ENCODE measurements at regions not wholly inside any gene's neighbourhood (a gene's known extent, or its start where the extent isn't known, plus 50 kb on each side); places are given as distances from the start of the nearest gene placed in this dataset.
"Not testable (repeated sequence)": the region's sequence is repeated elsewhere in the genome, so short reads cannot be mapped to it uniquely, and the experiment has no call there.

DNA sequence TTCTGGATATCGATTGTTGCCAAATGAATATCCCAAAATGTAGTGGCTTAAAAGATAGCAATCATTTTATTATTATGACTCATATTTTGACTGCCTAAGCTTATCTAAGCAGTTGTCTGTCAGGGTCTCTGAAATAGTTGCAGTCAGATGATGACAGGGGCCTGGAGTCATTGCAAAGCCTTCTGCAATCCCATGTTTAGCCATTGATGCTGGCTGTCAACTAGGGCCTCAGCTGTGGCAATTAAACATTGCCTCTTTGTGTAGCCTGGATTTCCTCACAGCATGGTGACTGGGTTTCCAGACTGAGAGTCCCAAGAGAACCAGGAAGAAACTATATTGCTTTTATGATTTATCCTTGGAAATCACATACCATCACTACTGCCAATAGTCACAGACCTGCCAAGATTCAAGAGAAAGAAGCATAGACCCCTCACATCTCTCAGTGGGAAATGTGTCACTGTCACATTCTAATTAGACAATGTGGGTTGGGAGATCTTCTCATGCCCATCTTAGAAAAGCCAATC lies 227.3 kb upstream of the NOCT start:
- no peaks in the 10 kb centered on the region for H3K27me3 ChIP-seq (ENCODE audit: insufficient read depth, low read length, poor library complexity, severe bottlenecking)
- TF ChIP-seq EZH2phosphoT487 (IDR thresholded peaks at IDR 0.05; ENCODE audit: borderline replicate concordance) (no peak), CTCF (conservative IDR thresholded peaks at IDR 0.05; ENCODE audit: low read length) (no peak)
- no peaks in the 10 kb centered on the region for H4K20me1 ChIP-seq (ENCODE audit: insufficient read depth, low read length, poor library complexity, severe bottlenecking)
- no peak overlapping the region for H2AFZ ChIP-seq (ENCODE audit: low read length)
- H3K4me1 ChIP-seq (ENCODE audit: insufficient read depth, low read length, poor library complexity, severe bottlenecking): peaks cover 15% of the 10 kb centered on the region
- H3F3A ChIP-seq (ENCODE audit: low read depth): no peaks in the 10 kb centered on the region
- no peak overlapping the region for H3K4me2 ChIP-seq (ENCODE audit: low read depth, low read length, poor library complexity, severe bottlenecking)
- no peaks in the 10 kb centered on the region for H3K9me2 ChIP-seq (replicated peaks; ENCODE audit: low read depth, low read length)
- no peaks in the 10 kb centered on the region for H3K36me3 ChIP-seq (ENCODE audit: insufficient read depth, low read length)
- H3K4me3 ChIP-seq (ENCODE audit: low read length, poor library complexity, severe bottlenecking): no peak overlapping the region
- no peaks in the 10 kb centered on the region for H3K79me2 ChIP-seq (ENCODE audit: insufficient read depth, low read length)
- H3K9ac ChIP-seq (ENCODE audit: low read depth, low read length, poor library complexity, severe bottlenecking): no peak overlapping the region
- no peaks in the 10 kb centered on the region for H3K9me3 ChIP-seq (ENCODE audit: insufficient read depth, low read depth, low read length)

- H3K36me3 ChIP-seq (ENCODE audit: insufficient read depth, low read length); H3K79me2 ChIP-seq (ENCODE audit: insufficient read depth, low read length); H4K20me1 ChIP-seq (ENCODE audit: insufficient read depth, low read length, poor library complexity, severe bottlenecking); H3K27me3 ChIP-seq (ENCODE audit: insufficient read depth, low read length, poor library complexity, severe bottlenecking); H3K9ac ChIP-seq (ENCODE audit: low read depth, low read length, poor library complexity, severe bottlenecking); H2AFZ ChIP-seq (ENCODE audit: low read length); H3K4me2 ChIP-seq (ENCODE audit: low read depth, low read length, poor library complexity, severe bottlenecking); H3F3A ChIP-seq (ENCODE audit: low read depth); H3K9me3 ChIP-seq (ENCODE audit: insufficient read depth, low read depth, low read length); H3K4me1 ChIP-seq (ENCODE audit: insufficient read depth, low read length, poor library complexity, severe bottlenecking); H3K9me2 ChIP-seq (replicated peaks; ENCODE audit: low read depth, low read length); H3K4me3 ChIP-seq (ENCODE audit: low read length, poor library complexity, severe bottlenecking): not testable (repeated sequence)
These were observed 235.8 kb upstream of the NOCT start for GRCh38 chr4:138779761-138780160.

GRCh38 chr4:138775890-138776289 lies 239.7 kb upstream of the NOCT start:
- Histone ChIP-seq H3F3A (ENCODE audit: low read depth) (no peaks in the 10 kb centered on the region), H3K36me3 (ENCODE audit: insufficient read depth, low read length) (no peaks in the 10 kb centered on the region), H3K79me2 (ENCODE audit: insufficient read depth, low read length) (no peaks in the 10 kb centered on the region), H4K20me1 (ENCODE audit: insufficient read depth, low read length, poor library complexity, severe bottlenecking) (no peaks in the 10 kb centered on the region), H3K9me2 (replicated peaks; ENCODE audit: low read depth, low read length) (no peaks in the 10 kb centered on the region), H3K4me3 (ENCODE audit: low read length, poor library complexity, severe bottlenecking) (no peak overlapping the region), H3K4me1 (ENCODE audit: insufficient read depth, low read length, poor library complexity, severe bottlenecking) (no peaks in the 10 kb centered on the region), H2AFZ (ENCODE audit: low read length) (no peak overlapping the region), H3K9ac (ENCODE audit: low read depth, low read length, poor library complexity, severe bottlenecking) (no peak overlapping the region), H3K9me3 (ENCODE audit: insufficient read depth, low read depth, low read length) (no peaks in the 10 kb centered on the region), H3K4me2 (ENCODE audit: low read depth, low read length, poor library complexity, severe bottlenecking) (no peak overlapping the region), H3K27me3 (ENCODE audit: insufficient read depth, low read length, poor library complexity, severe bottlenecking) (no peaks in the 10 kb centered on the region)
- TF ChIP-seq CTCF (conservative IDR thresholded peaks at IDR 0.05; ENCODE audit: low read length): no peak

DNA sequence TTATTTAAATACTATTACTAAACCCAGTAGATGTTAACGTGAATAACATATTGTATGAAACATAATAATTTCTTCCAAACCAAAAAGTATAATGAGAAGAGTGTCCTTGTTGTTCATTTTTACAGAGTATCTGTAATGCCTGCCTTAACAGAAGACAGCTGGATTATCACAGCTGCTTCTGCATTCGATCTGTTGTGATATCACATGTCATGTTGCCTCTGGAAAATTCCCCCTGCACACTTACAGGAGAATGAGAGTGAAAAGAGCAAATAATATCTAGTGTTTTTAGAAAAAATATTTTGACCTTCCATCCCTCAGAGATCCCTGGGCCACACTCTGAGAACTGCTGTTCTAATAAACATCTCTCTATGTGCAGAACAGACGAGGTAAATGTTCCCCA lies 240.1 kb upstream of the NOCT start:
- no peak overlapping the region for H2AFZ ChIP-seq (ENCODE audit: low read length)
- H3K27me3 ChIP-seq (ENCODE audit: insufficient read depth, low read length, poor library complexity, severe bottlenecking): no peaks in the 10 kb centered on the region
- no peak overlapping the region for H3K4me3 ChIP-seq (ENCODE audit: low read length, poor library complexity, severe bottlenecking)

More for the DNA sequence above, 240.1 kb upstream of the NOCT start:
- Histone ChIP-seq H3K9me2 (replicated peaks; ENCODE audit: low read depth, low read length) (no peaks in the 10 kb centered on the region), H3K9me3 (ENCODE audit: insufficient read depth, low read depth, low read length) (no peaks in the 10 kb centered on the region), H3F3A (ENCODE audit: low read depth) (no peaks in the 10 kb centered on the region), H3K79me2 (ENCODE audit: insufficient read depth, low read length) (no peaks in the 10 kb centered on the region), H3K4me1 (ENCODE audit: insufficient read depth, low read length, poor library complexity, severe bottlenecking) (no peaks in the 10 kb centered on the region), H3K36me3 (ENCODE audit: insufficient read depth, low read length) (no peaks in the 10 kb centered on the region), H3K4me2 (ENCODE audit: low read depth, low read length, poor library complexity, severe bottlenecking) (no peak overlapping the region), H3K9ac (ENCODE audit: low read depth, low read length, poor library complexity, severe bottlenecking) (no peak overlapping the region), H4K20me1 (ENCODE audit: insufficient read depth, low read length, poor library complexity, severe bottlenecking) (no peaks in the 10 kb centered on the region)
- TF ChIP-seq EZH2phosphoT487 (IDR thresholded peaks at IDR 0.05; ENCODE audit: borderline replicate concordance) (no peak), CTCF (conservative IDR thresholded peaks at IDR 0.05; ENCODE audit: low read length) (no peak)
